Peyer's patch (tissue), 4 donors: ENCODE measurements at regions not wholly inside any gene's neighbourhood (a gene's known extent, or its start where the extent isn't known, plus 50 kb on each side); places are given as distances from the start of the nearest gene placed in this dataset.

Source experiments
- POLR2A ChIP-seq, 2 donors: fragments of 450-650 bp; IDR thresholded peaks; one replicate each; pipeline ENCODE4 v1.5.1; 2017; ENCODE audit warnings: antibody characterized with exemption in 2 of 2, mild to moderate bottlenecking in 2 of 2, moderate library complexity in 2 of 2
- TF ChIP-seq, protein P1 (sequence below), 6 experiments: fragments of 450-650 bp in 4 of 6; fragments of 200-600 bp in 2 of 6; sonication (generic) in 1 of 6; IDR thresholded peaks; one replicate each; pipeline ENCODE4 v1.5.1; 2017 to 2019; ENCODE audit warnings: antibody characterized with exemption in 6 of 6, mild to moderate bottlenecking in 3 of 6, moderate library complexity in 1 of 6

DNA sequence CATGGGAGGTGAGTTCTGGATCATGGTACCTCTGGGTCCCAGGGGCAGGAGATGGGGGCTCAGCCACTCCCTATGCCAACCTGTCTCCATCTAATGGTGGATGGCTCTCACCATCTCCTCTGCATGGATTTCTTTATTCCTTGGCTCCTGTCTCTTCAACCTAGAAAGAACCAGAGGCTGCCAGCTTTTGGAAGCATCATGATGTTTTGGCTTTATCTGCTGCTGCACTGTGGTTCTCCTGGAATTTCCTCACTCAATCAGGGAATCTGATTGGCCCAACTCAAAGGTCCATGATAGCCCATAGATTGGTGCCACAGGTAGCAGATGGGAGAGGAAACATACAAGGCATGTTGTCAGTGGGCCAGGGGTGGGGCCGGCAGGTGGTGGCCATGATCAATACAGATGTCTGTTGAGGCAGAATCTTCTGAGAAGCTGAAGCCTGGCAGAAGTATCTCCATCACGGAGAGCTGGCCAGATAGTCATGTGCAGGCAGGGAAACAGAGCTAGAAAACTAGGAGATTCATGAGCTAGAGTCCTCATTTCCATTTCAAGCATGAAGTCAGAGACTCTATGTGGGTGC lies 158.2 kb downstream of the MACROH2A1 start:
- TF ChIP-seq, protein P1, sequence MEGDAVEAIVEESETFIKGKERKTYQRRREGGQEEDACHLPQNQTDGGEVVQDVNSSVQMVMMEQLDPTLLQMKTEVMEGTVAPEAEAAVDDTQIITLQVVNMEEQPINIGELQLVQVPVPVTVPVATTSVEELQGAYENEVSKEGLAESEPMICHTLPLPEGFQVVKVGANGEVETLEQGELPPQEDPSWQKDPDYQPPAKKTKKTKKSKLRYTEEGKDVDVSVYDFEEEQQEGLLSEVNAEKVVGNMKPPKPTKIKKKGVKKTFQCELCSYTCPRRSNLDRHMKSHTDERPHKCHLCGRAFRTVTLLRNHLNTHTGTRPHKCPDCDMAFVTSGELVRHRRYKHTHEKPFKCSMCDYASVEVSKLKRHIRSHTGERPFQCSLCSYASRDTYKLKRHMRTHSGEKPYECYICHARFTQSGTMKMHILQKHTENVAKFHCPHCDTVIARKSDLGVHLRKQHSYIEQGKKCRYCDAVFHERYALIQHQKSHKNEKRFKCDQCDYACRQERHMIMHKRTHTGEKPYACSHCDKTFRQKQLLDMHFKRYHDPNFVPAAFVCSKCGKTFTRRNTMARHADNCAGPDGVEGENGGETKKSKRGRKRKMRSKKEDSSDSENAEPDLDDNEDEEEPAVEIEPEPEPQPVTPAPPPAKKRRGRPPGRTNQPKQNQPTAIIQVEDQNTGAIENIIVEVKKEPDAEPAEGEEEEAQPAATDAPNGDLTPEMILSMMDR (IDR thresholded peaks at IDR 0.05) = no peak
- TF ChIP-seq POLR2A (IDR thresholded peaks at IDR 0.05) = no peak
